ENCODE measurements at regions not wholly inside any gene's neighbourhood (a gene's known extent, or its start where the extent isn't known, plus 50 kb on each side); places are given as distances from the start of the nearest gene placed in this dataset.
"Not testable (repeated sequence)": the region's sequence is repeated elsewhere in the genome, so short reads cannot be mapped to it uniquely, and the experiment has no call there.

GRCh38 chr3:153976891-153977554, 144.2 kb upstream of the ARHGEF26 start:
- Histone ChIP-seq H3K27me3 (no peaks in the 10 kb centered on the region), H3K36me3 (no peaks in the 10 kb centered on the region), H3K4me3 (no peak overlapping the region), H3K4me1 (no peaks in the 10 kb centered on the region), H3K27ac (no peak overlapping the region), H3K9me3 (no peaks in the 10 kb centered on the region)
- TF ChIP-seq CTCF (IDR thresholded peaks at IDR 0.05) = no peak
- no peak for ATAC-seq
- DNase-seq = no peak
- intact Hi-C loops (cut with DNase I) = no loop called here

- H3K4me3 ChIP-seq = no peak overlapping the region
- no peak overlapping the region for H3K27ac ChIP-seq
- intact Hi-C loops (cut with DNase I) = no loop called here
- no peak for TF ChIP-seq CTCF (IDR thresholded peaks at IDR 0.05)
- DNase-seq (no peak), ATAC-seq (no peak)
- H3K9me3 ChIP-seq = no peaks in the 10 kb centered on the region
- H3K4me1 ChIP-seq = no peaks in the 10 kb centered on the region
- H3K27me3 ChIP-seq = no peaks in the 10 kb centered on the region
- no peaks in the 10 kb centered on the region for H3K36me3 ChIP-seq
Measured at GRCh38 chr3:153978006-153978405, 143.2 kb upstream of the ARHGEF26 start.

- intact Hi-C loops (cut with DNase I) = no loop called here
- Histone ChIP-seq H3K4me3 (no peak overlapping the region), H3K27me3 (no peaks in the 10 kb centered on the region), H3K9me3 (no peaks in the 10 kb centered on the region), H3K36me3 (no peaks in the 10 kb centered on the region), H3K27ac (no peak overlapping the region), H3K4me1 (no peaks in the 10 kb centered on the region)
- no peak for TF ChIP-seq CTCF (IDR thresholded peaks at IDR 0.05)
- ATAC-seq = no peak
- no peak for DNase-seq
Measured at GRCh38 chr3:153979418-153980251, 141.6 kb upstream of the ARHGEF26 start.

GRCh38 chr3:153980252-153980590, 141.0 kb upstream of the ARHGEF26 start:
- Histone ChIP-seq H3K4me3 (no peak overlapping the region), H3K36me3 (no peaks in the 10 kb centered on the region), H3K4me1 (no peaks in the 10 kb centered on the region), H3K27me3 (no peaks in the 10 kb centered on the region), H3K9me3 (no peaks in the 10 kb centered on the region), H3K27ac (no peak overlapping the region)
- DNase-seq = no peak
- TF ChIP-seq CTCF (IDR thresholded peaks at IDR 0.05) = no peak
- ATAC-seq = no peak
- intact Hi-C loops (cut with DNase I) = no loop called here

- H3K36me3 ChIP-seq; intact Hi-C loops (cut with DNase I); H3K4me3 ChIP-seq; ATAC-seq; H3K27me3 ChIP-seq; H3K4me1 ChIP-seq; H3K9me3 ChIP-seq; H3K27ac ChIP-seq; DNase-seq: not testable (repeated sequence)
- peak; percentile 22 for TF ChIP-seq CTCF (IDR thresholded peaks at IDR 0.05)
Measured at GRCh38 chr3:153997364-153997763, 123.8 kb upstream of the ARHGEF26 start.
